T-helper 17 cell (primary cell): ENCODE measurements at regions not wholly inside any gene's neighbourhood (a gene's known extent, or its start where the extent isn't known, plus 50 kb on each side); places are given as distances from the start of the nearest gene placed in this dataset.

ENCODE experiments used
- ATAC-seq: fragments of 150-1000 bp; cut with Tn5 transposase; 2 replicates; pipeline ENCODE4 v1.10.0; 2021; ENCODE audit warnings: mild to moderate bottlenecking, moderate library complexity
- DNase-seq, 3 donors: peaks; one replicate each; pipeline versions ENCODE4 v3.0.0 to v3.0.0-alpha.2; 2020 to 2021
- H3K9me3 ChIP-seq: one replicate; pipeline ENCODE4 v1.7.0; 2013; ENCODE audit warnings: low read length, mild to moderate bottlenecking; ENCODE audit not compliant: control insufficient read depth, poor library complexity, severe bottlenecking
- H3K27ac Mint-ChIP-seq: one replicate; pipeline ENCODE4 v1.8.0; 2022; ENCODE audit warnings: mild to moderate bottlenecking, moderate library complexity, mixed read lengths
- H3K27me3 Mint-ChIP-seq: one replicate; pipeline ENCODE4 v1.8.0; 2022; ENCODE audit warnings: mixed read lengths
- H3K36me3 Mint-ChIP-seq: one replicate; pipeline ENCODE4 v1.8.0; 2022; ENCODE audit warnings: low read depth, mixed read lengths
- H3K4me1 Mint-ChIP-seq: one replicate; pipeline ENCODE4 v1.8.0; 2022; ENCODE audit warnings: mild to moderate bottlenecking, mixed read lengths
- H3K4me3 Mint-ChIP-seq: one replicate; pipeline ENCODE4 v1.8.0; 2022; ENCODE audit warnings: mild to moderate bottlenecking, moderate library complexity, mixed read lengths

DNA sequence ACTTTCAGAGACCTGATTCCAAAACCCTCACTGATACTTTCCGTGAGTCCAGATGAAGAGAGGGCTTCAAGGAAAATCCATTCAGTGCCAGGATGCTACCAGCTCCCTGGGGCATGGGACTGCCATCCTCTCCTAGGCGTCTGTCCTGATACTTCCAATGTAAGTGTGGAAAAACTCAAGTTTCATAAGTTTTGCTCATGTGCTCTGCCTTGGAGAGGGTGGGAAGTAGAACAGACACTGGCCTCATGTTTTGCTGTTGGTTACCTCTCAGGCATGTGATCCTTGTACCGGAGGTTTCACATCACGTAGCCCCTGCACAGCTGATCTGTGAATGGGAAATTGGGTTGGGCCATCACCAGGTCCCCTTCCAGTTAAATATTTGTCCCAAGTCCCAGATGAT is 517.1 kb downstream of the RPS24 start:
- ATAC-seq (no peak), DNase-seq (no peak)
- H3K36me3 Mint-ChIP-seq: peaks cover 5% of the 10 kb centered on the region
- H3K9me3 ChIP-seq: no peaks in the 10 kb centered on the region
- peaks cover 6% of the 10 kb centered on the region for H3K4me1 Mint-ChIP-seq
- no peak overlapping the region for H3K27ac Mint-ChIP-seq
- peaks cover 22% of the 10 kb centered on the region for H3K27me3 Mint-ChIP-seq
- no peak overlapping the region for H3K4me3 Mint-ChIP-seq

DNA sequence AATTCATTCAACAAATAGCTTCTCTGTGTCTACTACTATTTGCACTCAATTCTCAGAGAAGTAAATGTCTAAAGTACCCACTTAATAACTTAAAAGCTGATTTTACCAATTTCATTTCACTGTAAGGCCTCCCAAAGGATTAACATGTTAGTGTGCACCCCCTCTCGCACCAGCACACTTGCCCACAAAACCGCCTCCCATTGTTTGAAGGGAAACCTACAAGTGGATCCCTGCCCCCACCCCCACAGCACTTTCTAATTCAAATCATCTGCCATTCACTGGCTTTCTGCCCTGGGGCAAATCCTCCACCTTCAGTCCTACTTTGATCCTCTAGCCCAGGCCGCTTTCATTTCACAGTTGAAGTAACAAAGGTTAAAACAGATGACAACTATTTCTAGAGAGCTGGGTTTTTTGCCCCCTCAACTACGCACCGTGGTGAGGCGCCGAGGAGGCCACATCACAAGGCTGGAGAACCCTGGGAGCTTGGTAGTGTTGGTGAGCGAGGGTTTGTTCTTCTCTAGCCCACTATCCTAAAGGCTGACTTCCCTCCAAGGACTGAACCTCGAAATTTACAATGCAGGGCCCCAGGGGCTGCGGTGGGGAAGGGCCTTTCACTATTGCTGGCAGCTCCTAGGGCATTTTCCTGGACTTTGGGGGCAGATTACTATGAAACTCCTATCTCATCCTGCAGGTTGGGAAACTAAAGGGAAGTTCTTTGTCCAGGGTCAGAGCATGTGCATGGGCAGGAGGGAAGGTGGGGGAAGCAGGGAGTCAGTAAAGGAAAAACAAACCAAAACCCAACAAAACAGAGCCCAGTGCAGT is 517.4 kb upstream of the ZMIZ1 start:
- no peak for DNase-seq
- peaks cover 22% of the 10 kb centered on the region for H3K27me3 Mint-ChIP-seq
- no peak for ATAC-seq
- no peak overlapping the region for H3K27ac Mint-ChIP-seq
- H3K4me3 Mint-ChIP-seq: no peak overlapping the region
- H3K9me3 ChIP-seq: no peaks in the 10 kb centered on the region
- H3K36me3 Mint-ChIP-seq: peaks cover 5% of the 10 kb centered on the region
- H3K4me1 Mint-ChIP-seq: peaks cover 6% of the 10 kb centered on the region

DNA sequence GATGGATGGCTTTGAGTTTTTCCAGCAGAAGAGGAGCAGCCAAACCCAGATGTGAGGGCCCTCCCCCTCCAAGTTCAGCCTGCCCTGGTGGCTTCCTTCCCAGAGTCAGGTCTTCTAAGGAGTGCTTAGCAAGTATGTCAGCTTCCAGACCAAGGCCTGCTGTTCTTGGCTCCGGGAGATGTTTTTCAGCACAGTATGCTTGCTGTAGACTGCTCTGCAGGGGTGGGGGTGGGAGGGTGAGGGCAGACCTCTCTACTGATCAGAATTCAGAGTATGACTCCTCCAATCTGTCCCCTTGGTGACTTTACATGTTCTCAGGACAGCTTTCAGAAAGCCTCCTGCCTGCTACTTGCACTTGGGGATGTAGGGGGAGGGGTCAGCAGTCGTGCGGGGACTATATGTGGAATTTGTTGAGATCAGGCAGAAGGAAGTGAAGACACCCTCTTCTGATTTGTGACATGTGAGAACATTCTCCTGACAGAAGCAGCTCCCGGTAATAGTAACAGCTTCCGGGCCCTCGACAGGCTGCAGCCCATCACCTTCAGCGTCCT is 516.4 kb upstream of the ZMIZ1 start:
- peaks cover 6% of the 10 kb centered on the region for H3K4me1 Mint-ChIP-seq
- peaks cover 22% of the 10 kb centered on the region for H3K27me3 Mint-ChIP-seq
- H3K9me3 ChIP-seq: no peaks in the 10 kb centered on the region
- peaks cover 5% of the 10 kb centered on the region for H3K36me3 Mint-ChIP-seq
- no peak for DNase-seq
- no peak overlapping the region for H3K4me3 Mint-ChIP-seq
- ATAC-seq: no peak
- no peak overlapping the region for H3K27ac Mint-ChIP-seq

DNA sequence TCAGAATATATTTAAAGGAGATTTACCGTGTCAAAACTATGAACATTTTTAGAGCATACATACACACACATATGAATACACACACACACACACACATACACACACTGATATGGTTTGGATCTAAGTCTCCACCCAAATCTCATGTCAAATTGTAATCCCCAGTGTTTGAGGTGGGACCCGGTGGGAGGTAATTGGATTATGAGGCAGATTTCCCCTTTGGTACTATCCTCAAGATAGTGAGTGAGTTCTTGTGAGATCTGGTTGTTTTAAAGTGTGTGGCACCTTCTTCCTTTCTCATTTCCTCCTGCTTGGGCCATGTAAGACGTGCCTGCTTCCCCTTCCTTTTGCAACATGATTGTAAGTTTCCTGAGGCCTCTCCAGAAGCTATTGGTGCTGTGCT is 515.0 kb upstream of the ZMIZ1 start:
- ATAC-seq: no peak

DNA sequence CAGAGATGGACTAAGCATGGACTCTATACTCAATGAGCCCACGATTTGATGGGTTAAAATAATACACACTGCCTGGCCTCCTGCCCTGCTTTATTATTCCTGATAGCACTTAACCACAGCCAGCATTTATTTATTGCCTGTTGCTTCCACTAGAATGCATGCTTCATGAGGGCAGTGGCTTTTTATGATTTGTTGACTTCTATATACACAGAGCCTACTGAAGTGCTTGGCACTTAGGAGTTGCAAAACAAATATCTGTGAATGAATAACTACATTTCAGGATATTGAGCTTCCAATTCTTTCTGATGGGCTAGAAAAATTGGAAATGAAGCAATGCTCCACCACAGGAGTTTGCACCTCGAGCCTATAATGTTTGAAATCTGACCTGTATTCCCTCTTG is 513.6 kb upstream of the ZMIZ1 start:
- no peaks in the 10 kb centered on the region for H3K4me1 Mint-ChIP-seq

More for the DNA sequence above, 515.0 kb upstream of the ZMIZ1 start:
- Mint-ChIP-seq H3K27ac (no peak overlapping the region), H3K27me3 (peaks cover 12% of the 10 kb centered on the region), H3K4me1 (no peaks in the 10 kb centered on the region), H3K4me3 (no peak overlapping the region), H3K36me3 (peaks cover 5% of the 10 kb centered on the region)
- no peaks in the 10 kb centered on the region for H3K9me3 ChIP-seq
- no peak for DNase-seq

DNA sequence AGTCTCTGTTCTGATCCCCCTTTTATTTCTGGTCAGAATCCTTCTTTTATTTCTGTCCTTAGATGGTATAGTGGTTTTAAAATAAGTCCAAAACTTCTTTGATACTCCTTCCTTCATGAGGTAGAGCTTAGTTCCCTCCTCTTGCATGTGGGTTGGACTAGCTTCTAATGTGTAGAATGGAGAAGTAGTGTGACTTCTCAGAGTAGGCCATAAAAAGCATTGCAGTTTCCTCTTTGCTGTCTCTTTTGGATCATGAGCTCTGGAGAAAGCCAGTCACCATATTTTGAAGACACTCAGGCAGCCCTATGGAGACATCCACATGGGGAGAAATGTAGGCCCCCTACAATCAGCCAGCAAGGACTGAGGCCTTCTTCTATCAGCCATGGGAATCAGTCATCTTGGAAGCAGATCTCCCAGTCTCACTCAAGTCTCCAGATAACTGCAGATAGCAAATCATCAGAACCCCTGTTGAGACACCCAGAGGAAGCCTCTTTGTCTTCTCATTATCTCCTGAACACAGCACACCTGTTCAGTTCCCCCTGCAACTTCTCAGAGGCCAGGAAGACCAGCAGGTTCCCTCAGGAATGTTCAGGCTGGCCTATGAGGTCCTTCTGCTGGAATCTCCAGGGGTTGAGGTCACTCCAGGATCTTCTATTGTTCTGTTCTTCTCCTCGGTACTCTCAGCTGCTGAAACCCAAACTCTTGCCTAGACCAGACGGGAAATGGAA is 511.9 kb upstream of the ZMIZ1 start:
- no peak for ATAC-seq
- peaks cover 3% of the 10 kb centered on the region for H3K36me3 Mint-ChIP-seq

More for the DNA sequence above, 513.6 kb upstream of the ZMIZ1 start:
- no peaks in the 10 kb centered on the region for H3K9me3 ChIP-seq
- no peak for DNase-seq
- peaks cover 5% of the 10 kb centered on the region for H3K36me3 Mint-ChIP-seq
- no peak overlapping the region for H3K27ac Mint-ChIP-seq
- no peak overlapping the region for H3K4me3 Mint-ChIP-seq
- ATAC-seq: no peak
- peaks cover 6% of the 10 kb centered on the region for H3K27me3 Mint-ChIP-seq

DNA sequence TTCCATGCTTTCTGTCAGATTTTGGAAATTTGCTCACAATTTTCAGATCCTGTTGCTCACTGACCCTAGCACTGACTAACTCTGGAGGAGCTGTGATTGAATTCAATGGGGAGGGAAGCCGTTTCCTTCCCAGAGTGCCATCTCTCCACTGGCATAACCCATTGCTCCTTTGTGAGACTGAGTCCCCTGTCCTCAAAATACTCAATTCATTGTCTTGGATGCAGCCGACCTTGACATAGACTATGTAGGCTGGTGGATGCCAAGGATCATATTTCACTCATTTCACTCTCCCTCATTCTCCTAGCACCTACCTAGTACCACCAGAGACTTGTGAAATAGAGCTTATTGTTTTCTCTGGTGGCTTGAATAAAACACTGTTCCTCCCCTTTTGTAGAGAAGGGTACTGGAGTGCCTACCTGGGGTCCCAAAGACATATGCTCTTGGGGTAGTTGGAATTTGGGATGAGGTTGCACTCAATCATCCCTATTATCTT is 511.3 kb upstream of the ZMIZ1 start:
- H3K27me3 Mint-ChIP-seq: no peaks in the 10 kb centered on the region
- DNase-seq (no peak), ATAC-seq (no peak)
- peaks cover 3% of the 10 kb centered on the region for H3K36me3 Mint-ChIP-seq
- no peak overlapping the region for H3K27ac Mint-ChIP-seq
- no peaks in the 10 kb centered on the region for H3K9me3 ChIP-seq
- H3K4me1 Mint-ChIP-seq: no peaks in the 10 kb centered on the region
- H3K4me3 Mint-ChIP-seq: no peak overlapping the region

More for the DNA sequence above, 511.9 kb upstream of the ZMIZ1 start:
- DNase-seq: no peak
- H3K4me3 Mint-ChIP-seq: no peak overlapping the region
- H3K27me3 Mint-ChIP-seq: no peaks in the 10 kb centered on the region
- H3K9me3 ChIP-seq: no peaks in the 10 kb centered on the region
- no peaks in the 10 kb centered on the region for H3K4me1 Mint-ChIP-seq
- no peak overlapping the region for H3K27ac Mint-ChIP-seq

DNA sequence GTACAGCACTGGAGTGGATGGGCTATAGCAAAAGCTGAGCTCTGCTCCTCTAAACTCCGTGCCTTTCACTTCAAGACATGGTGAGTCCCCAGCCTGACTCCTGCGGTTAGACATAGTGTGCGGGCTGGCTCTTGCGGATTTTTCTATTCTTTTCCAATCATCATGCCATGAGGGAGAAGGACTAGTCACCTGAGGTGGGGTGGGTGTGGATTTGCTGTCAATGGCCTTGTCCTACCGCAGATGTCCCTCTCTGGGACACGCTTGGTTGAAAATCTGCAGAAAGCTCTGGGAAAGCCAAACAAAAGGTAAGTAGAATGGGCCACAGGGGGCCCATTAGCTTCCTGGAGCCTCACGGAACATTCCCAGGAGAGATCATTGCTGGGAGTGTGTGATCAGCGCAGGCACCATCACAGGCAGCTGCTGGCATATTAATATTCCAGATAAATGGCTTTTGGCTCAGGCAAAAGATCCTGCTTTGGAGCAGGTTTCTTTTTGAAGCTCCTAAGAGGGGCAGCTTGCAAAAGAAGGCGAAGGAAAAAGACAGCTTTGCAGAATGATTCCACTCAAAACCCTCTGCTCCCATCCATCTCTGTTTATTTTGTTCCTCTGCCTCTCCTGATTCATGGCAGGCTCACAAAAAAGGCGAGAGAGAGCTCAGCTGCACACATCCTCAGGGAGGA is 509.0 kb upstream of the ZMIZ1 start:
- peaks cover 2% of the 10 kb centered on the region for H3K4me1 Mint-ChIP-seq
- peaks cover 5% of the 10 kb centered on the region for H3K27me3 Mint-ChIP-seq
- no peak overlapping the region for H3K27ac Mint-ChIP-seq
- ATAC-seq (no peak), DNase-seq (no peak)
- H3K9me3 ChIP-seq: no peaks in the 10 kb centered on the region
- H3K4me3 Mint-ChIP-seq: no peak overlapping the region
- H3K36me3 Mint-ChIP-seq: no peaks in the 10 kb centered on the region

DNA sequence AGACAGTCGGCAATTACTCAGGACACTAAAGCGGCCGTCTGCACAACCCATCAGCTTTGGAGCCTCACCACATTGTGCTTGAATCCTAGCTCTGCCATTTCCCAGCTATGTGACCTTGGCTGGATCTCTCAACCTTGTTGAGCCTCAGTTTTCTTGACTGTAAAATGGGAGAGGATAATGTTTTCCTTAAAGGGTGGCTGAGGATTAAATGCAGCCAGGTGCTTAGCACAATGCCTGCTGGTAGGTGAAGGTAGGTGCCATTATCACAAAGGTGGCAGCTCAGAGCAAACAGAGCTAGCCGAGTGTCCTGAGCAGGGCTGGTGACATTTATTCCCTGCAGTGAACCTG is 508.5 kb upstream of the ZMIZ1 start:
- H3K27ac Mint-ChIP-seq: no peak overlapping the region
- H3K9me3 ChIP-seq: no peaks in the 10 kb centered on the region
- DNase-seq (no peak), ATAC-seq (no peak)
- no peaks in the 10 kb centered on the region for H3K36me3 Mint-ChIP-seq
- H3K4me3 Mint-ChIP-seq: no peak overlapping the region
- H3K4me1 Mint-ChIP-seq: peaks cover 2% of the 10 kb centered on the region
- peaks cover 5% of the 10 kb centered on the region for H3K27me3 Mint-ChIP-seq

DNA sequence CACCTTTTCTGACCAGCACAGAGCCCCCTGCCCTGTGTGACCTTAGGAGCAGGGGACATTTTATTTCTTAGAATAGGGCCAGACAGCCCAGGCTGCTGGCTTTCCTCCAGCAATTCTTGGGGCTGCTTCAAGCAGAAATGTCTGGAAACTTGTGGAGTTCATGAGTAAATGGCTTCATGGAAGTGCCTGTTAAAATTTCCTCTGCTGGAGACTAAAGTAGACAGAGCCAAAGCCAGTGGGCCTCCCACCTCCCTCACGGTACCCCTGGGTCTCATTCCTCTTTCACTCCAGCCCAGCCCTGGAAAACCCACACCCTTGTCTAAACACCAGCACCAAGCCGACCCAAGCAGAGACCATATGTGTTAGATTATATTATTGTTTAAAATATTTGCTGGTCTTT is 505.5 kb upstream of the ZMIZ1 start:
- no peaks in the 10 kb centered on the region for H3K9me3 ChIP-seq
- DNase-seq: no peak
- no peak for ATAC-seq
- Mint-ChIP-seq H3K27ac (no peak overlapping the region), H3K36me3 (no peaks in the 10 kb centered on the region), H3K4me3 (no peak overlapping the region), H3K27me3 (peaks cover 5% of the 10 kb centered on the region), H3K4me1 (peaks cover 2% of the 10 kb centered on the region)

DNA sequence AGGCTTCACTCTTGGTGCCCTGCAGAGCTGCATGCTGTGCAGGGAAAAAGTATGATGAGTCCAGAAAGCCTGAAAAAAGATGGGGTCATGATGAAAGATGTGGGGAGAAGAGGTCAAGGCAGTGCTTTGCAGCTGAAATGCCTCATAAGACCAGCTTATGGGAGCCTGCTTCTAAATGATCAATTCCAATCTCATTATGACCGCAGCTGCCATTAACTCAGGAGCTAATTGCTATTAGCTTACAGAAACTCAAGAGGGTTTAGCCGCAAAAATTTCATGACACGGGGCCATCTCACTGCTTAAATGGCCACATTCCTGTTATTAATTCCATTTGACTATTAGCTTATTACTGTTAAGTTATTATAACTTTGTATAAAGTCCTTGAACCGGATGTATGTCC is 502.9 kb upstream of the ZMIZ1 start:
- DNase-seq (no peak), ATAC-seq (no peak)
- no peaks in the 10 kb centered on the region for H3K9me3 ChIP-seq
- Mint-ChIP-seq H3K27me3 (peaks cover 14% of the 10 kb centered on the region), H3K4me3 (no peak overlapping the region), H3K27ac (no peak overlapping the region), H3K36me3 (peaks cover 6% of the 10 kb centered on the region), H3K4me1 (peaks cover 6% of the 10 kb centered on the region)

DNA sequence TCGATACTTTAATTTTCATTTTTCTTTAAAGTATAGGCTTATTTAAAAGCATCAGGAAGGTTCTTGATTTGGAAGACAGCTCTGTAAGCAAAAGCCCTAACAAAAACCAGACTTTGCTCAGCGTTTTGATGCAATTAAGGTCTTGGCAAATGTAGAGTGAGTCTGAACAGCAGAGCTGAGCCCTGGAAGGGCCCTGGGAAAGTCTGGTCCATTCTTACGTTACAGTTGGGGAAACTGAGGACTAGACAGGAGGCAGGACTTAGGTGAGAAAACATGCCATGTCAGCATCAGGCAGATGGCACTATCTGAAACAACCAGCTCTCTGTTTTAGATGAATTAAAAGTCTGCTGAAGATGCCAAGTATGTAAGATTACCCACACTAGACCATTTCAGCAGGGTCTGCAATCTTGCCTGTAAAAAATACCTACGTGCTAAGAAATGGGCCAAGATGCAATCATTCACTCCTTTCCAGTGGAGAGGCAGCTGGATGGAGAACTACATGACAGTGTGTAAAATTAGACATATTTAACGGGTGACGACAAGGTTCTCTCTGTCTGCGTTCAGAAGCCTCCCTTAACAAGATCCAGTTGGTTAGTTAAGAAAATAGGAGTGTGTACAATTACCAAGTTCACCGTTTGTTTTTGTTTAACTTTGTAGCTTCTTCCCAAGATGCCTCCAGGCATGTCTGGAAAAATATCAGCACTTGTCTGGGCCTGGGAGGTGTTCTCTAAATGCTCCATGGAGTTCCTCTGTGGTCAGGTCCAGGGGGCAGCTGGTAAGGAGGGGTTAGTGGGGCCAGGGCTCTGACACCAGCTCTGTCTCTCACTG is 502.3 kb upstream of the ZMIZ1 start:
- H3K27ac Mint-ChIP-seq: no peak overlapping the region
- no peak for DNase-seq
- ATAC-seq: no peak
- no peak overlapping the region for H3K4me3 Mint-ChIP-seq
- peaks cover 21% of the 10 kb centered on the region for H3K27me3 Mint-ChIP-seq
- peaks cover 6% of the 10 kb centered on the region for H3K4me1 Mint-ChIP-seq
- H3K36me3 Mint-ChIP-seq: peaks cover 8% of the 10 kb centered on the region
- H3K9me3 ChIP-seq: no peaks in the 10 kb centered on the region
